Gastroesophageal sphincter (tissue), 3 donors: ENCODE measurements at regions not wholly inside any gene's neighbourhood (a gene's known extent, or its start where the extent isn't known, plus 50 kb on each side); places are given as distances from the start of the nearest gene placed in this dataset.

ENCODE experiments used
- CTCF ChIP-seq, 4 experiments: fragments of 200-600 bp in 2 of 4; fragments of 450-650 bp in 2 of 4; sonication (generic) in 1 of 4; IDR thresholded peaks; one replicate each; pipeline ENCODE4 v1.5.1; 2017 to 2019; ENCODE audit warnings: antibody characterized with exemption in 4 of 4, mild to moderate bottlenecking in 2 of 4, moderate library complexity in 2 of 4
- EP300 ChIP-seq: sonication (generic); formaldehyde crosslinking; IDR thresholded peaks from one replicate; pipeline ENCODE4 v1.6.1; 2017; ENCODE audit warnings: antibody characterized with exemption, mild to moderate bottlenecking
- POLR2A ChIP-seq, 2 donors: fragments of 450-650 bp; IDR thresholded peaks; one replicate each; pipeline ENCODE4 v1.6.1; 2017; ENCODE audit warnings: antibody characterized with exemption in 2 of 2, mild to moderate bottlenecking in 2 of 2, moderate library complexity in 1 of 2

- TF ChIP-seq CTCF (IDR thresholded peaks at IDR 0.05) (no peak), EP300 (no peak), POLR2A (IDR thresholded peaks at IDR 0.05) (no peak)
Measured at GRCh38 chr5:8134609-8135008, 265.7 kb downstream of the MTRR start.
